HG03139 (cell line): ENCODE measurements at regions not wholly inside any gene's neighbourhood (a gene's known extent, or its start where the extent isn't known, plus 50 kb on each side); places are given as distances from the start of the nearest gene placed in this dataset.
A peak's percentile ranks its signal among the peaks of the same experiment; 100 is the strongest.
"Not testable (repeated sequence)": the region's sequence is repeated elsewhere in the genome, so short reads cannot be mapped to it uniquely, and the experiment has no call there.

ENCODE experiments used
- ATAC-seq: cut with Tn5 transposase; IDR thresholded peaks from one replicate; pipeline ENCODE4 v1.9.1; 2021; ENCODE audit not compliant: unreplicated experiment

DNA sequence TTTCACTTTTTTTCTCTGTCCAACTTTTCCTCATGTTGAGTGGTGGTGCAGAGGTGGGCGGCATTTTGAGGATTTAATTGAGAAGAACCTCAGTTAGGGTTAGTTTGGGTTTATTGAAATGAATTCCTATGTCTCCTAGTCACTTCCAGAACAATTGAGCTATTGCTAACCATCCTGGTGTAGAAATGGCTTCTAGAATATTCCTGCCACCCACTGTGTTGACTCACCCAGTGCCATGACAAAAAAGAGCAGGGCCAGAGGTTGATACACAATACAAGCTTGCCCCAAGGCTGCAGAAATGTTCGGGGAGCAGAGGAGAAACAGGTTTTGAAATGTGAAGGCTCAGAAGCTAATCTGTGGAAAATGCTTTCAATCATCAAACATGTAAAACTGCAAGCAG is 167.1 kb upstream of the TRIB2 start:
- ATAC-seq, result no peak

DNA sequence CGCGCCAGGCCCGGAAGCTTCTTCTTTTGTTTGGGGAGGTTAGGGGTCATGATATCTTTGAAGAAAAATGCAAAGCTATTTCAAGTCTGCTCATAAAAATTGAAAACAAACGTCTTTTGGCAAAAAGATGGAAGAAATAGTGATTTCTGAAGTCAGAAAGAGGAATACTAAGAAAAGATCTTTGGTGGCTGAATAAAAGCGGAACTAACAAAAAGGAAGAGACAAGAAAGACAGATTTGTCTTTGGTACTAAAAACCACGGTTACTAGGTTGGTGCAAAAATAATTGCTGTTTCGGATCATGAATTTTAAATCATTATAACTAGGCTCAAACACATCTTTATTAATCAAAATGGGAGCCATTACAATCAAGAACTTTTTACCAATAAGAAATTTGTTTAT is 164.6 kb upstream of the TRIB2 start:
- ATAC-seq, result no peak

DNA sequence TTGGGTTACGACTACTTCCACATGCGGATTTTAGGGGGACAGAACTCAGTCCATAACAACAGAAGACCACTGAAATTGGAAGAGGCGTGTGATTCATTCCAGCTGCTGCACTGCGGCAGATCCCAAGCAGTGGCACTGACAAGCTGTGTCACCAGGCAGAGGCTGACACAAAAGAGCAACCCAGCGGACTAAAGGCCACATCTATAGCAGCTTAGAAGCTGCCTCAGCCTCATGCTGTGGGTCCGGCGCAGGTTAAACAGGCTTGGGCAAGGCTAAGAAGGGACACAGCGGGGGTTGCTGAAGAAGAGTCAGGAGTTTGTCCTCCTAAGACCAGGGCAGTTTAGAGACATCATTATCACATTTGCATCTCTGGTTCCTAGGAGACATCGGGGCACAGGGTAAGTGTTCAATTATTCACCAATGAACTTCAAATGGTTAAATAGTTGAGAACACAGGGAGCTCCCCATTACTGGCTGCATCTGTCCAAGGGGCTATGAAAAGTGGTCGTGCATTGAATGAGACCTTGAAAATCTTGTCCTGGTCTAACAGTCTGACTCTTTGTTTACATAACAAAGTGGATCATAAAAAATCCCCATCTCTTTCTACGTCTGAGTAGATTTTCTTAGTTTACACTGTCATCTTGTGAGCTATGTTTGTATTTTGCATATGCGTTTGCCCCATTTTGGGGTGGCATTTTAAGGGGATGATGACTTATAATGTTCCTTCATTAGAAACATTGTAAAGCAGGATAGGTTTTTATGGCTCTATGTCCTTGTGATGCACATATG is 162.3 kb upstream of the TRIB2 start:
- ATAC-seq, result no peak

DNA sequence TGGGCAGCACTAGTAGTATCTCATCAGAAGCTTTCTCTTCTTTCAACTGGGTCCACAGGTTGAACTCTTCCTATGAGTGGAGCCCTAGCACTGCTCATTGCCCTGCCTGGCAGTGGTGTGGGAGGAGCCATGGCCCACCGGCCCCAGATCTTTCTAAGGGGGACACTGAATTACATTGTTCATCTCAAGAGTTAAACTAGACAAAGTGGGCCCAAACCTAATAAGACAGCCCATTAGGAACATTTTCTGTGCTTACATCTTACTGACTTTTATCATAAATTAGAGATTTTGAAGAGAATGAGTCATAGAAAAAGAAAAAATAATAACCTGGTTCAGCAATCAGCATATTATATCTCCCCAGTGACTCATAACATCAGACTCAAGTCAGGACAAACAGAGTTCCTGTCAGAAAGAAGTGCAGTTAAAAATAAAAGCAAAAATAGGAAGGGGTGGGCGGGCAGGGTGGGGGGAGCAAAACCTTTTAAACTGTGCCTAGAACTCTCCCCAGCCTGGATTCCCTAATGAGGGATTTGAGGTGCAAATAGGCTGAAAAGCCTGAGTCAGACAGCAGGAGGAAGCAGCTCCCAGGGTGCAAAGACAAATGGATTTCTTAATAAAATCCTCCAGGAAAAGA is 161.6 kb upstream of the TRIB2 start:
- ATAC-seq, result no peak

DNA sequence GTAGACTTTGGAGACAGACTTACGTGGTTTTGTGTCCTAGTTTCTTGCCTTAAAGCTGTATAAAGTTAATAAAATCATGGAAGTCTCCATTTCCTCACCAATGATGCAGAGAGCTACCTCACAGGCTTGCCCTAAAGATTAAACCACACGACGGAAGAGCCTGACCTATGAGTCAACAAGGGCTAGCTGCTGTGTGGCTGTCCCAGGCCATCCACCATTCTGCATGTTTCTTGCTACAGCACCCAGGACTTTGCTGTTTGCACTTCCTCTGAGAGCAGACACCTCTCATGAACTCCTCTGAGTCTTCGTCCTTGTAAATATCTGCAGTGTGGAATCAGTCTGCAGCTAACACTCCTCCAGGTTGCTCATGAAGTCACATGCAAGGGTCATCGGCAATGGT is 160.0 kb upstream of the TRIB2 start:
- no peak for ATAC-seq

DNA sequence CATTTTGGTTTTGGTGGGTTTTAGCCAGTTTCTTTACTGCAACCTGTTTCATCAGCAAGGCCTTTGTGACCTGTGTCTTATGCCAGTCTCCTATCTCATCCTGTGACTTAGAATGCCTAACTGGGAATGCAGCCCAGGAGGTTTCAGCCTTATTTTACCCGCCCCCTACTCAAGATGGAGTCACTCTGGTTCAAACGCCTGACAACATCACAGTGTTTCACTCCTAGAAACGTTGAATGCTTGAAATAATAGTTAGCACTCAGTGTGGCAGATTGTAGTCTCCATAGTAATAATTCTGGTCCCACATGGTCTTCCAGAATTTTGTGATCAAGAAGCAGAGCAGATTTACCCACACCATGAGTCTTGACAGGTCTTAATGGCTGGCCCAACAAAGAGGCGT is 159.0 kb upstream of the TRIB2 start:
- ATAC-seq, result no peak

DNA sequence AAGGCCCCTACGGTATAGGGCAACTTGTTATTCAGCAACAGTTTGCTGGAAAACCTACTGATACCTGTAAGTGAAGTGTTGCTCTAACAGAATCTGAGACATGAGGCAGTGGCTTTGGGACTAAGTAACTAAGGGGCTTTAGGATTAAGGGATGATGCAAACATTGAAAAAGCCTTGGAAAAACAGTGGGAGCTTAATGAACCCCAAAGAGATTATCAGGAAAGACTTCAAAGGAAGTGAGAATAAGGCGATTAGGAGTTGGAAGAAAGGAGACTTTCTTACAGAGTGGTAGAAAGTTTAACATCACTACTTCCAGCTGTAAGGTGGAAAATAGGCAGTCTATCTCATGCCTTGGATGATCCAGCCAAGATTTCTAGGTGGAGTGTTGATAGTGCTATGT is 158.2 kb upstream of the TRIB2 start:
- no peak for ATAC-seq

DNA sequence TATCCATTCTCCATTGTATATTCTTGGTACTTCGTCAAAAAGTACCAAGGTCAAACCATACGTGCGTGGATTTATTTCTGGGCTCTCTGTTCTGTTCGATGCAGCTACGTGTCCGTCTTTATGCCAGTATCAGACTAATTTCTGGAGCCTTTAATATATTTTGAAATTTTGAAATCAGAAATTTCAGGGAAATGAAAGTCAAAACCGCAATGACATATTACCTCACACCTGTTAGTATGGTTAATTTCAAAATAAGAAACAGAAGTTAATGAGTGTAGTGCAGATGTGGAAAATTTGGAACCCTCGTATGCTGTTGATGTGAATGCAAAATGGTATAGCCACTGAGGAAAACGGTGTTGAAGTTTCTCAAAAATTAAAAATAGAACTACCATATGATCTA is 156.1 kb upstream of the TRIB2 start:
- no peak for ATAC-seq

DNA sequence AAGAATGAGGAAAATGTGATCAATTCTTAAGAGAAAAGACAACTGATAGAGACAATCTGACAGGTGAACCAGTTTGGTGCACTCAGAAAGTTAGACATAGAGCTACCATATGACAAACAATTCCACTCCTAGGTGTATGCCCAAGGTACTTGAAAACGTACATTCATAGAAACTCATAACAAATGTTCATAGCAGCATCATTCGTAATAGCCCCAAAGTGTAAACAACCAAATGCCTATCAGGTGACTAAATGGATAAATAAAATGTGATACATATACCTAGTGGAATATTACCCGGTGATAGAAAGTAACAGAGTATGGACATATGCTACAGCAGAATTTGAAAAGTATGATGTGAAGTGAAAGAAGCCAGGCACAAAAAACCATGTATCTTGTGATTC is 149.3 kb upstream of the TRIB2 start:
- ATAC-seq, result no peak

DNA sequence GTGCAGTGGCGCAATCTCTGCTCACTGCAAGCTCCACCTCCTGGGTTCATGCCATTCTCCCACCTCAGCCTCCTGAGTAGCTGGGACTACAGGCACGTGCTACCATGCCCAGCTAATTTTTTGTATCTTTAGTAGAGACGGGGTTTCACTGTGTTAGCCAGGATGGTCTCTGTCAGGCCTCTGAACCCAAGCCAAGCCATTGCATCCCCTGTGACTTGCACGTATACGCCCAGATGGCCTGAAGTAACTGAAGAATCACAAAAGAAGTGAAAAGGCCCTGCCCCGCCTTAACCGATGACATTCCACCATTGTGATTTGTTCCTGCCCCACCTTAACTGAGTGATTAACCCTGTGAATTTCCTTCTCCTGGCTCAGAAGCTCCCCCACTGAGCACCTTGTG is 147.2 kb upstream of the TRIB2 start:
- ATAC-seq, result not testable (repeated sequence)

DNA sequence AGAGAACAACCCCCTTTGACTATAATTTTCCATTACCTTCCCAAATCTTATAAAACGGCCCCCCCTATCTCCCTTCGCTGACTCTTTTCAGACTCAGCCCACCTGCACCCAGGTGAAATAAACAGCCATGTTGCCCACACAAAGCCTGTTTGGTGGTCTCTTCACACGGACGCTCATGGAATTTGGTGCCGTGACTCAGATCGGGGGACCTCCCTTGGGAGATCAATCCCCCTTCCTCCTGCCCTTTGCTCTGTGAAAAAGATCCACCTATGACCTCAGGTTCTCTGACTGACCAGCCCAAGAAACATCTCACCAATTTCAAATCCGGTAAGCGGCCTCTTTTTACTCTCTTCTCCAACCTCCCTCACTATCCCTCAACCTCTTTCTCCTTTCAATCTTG is 146.8 kb upstream of the TRIB2 start:
- not testable (repeated sequence) for ATAC-seq

DNA sequence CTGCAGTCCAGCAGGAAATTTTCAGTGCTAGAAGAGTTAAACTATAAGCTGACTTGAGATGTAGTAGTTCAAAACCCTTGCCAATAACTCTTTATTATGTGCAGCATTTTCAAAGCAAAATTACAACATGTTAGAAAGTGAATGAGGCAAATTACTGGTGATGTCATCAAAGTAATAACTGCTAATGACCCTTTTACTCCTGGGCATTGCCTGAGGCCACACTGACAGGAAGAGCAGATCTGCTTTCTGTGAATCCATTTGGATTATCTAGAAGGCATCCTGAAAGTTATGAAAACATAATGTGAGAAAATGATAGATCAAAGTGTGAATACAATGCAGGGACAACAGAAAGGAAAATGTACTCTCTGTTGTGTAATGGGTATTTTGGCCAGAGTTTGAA is 139.6 kb upstream of the TRIB2 start:
- ATAC-seq, result no peak

DNA sequence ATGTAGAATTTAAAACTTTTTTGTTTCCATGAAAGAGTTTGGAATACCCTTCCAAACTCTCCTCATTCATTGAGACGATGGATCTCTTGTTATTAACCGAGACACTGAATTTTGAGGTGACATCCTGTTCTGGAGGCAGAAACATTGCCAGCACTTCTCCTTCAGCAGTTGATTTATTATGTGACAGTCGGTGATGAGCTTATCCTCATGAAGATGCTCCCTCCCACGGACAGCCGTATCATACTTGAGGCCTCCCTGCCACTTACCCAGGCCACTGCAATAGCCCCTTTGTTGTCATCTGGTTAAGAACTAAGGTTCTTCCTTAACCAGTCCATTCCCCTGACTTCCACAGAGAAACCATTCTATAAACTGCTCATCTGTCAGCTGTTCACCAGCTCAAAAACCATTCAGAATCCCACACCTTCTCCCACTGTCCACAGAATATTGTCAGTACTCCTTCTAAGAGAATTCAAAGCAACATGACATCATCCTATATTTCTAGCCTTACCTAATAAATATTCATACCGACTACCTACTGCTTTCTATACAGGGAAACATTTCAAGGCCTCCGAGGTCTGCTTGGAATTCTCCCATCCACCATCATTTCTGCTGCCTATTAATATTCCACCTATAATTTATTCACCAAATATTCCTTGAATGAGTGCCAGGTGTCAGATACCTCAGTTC is 139.0 kb upstream of the TRIB2 start:
- ATAC-seq, result no peak

DNA sequence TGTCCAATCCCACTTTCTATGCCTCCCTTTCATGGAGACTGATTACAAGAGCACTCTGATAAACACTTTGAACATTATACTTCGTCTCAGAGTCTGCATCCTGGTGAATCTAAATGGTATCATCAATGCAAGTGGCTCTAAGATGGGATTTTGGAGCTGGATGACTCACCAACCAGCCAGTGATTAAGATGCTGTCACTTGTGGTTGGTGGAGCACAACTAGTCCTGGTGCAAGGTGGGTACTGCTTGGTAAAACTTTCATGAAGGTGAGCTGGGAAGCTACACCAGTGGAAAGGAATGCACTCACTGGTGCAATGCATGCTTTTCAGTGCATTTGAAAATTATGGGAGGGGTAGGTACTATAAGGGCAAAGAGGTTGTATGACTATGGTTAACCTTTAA is 137.7 kb upstream of the TRIB2 start:
- ATAC-seq, result no peak

DNA sequence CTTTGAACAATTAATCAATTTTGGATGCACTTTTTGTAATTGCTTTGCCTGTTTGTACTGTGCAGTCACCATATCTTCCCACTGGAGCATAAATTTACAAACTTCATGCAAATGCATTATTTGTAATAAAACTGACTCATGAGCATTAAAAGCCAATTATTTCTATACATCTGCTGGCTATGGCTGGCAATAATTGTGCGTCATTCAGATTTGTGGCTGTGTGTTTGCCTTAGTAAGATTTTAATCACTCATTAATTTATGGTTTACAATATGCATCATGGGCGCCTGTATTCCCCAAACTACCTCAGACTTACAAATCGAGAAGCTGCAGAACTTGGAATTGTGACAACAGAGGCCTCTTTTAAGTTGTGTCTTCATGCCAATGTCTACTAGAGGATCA is 132.4 kb upstream of the TRIB2 start:
- ATAC-seq, result no peak

DNA sequence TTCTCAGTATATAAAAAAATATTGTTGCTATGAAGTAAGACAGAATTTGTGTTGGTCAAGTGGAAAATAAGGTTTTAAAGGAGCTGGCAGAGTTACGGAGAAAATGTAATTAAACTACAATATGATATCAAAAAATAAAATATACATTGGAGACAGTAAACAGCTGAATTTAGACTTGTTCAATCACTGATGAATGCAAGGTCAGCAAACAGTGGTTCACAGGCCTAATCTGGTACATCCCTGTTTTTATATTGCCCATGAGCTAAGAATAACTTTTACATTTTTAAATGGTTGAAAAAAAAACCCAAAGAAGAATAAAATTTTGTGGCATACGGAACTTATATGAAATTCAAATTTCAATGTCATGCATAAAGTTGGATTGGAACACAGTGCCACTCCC is 131.0 kb upstream of the TRIB2 start:
- ATAC-seq, result no peak

DNA sequence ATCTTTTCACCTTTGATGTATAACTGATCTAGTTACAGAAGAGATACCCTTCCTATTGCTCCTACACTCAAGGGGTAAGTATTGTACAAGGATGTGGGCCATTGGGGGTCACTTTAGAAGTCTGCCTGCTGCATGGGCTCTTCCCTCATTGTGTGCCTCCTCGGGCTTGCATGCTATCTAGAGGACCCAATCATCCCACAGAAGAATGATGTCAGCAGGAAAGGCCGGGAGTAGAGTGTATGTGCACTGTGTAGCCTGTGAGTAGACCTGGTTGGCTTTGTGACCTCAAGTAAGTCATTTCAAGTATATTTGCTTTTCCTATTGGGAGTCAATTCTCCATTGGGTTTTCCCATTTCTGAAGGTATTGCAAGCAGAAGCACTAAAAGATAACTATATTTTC is 129.5 kb upstream of the TRIB2 start:
- no peak for ATAC-seq

DNA sequence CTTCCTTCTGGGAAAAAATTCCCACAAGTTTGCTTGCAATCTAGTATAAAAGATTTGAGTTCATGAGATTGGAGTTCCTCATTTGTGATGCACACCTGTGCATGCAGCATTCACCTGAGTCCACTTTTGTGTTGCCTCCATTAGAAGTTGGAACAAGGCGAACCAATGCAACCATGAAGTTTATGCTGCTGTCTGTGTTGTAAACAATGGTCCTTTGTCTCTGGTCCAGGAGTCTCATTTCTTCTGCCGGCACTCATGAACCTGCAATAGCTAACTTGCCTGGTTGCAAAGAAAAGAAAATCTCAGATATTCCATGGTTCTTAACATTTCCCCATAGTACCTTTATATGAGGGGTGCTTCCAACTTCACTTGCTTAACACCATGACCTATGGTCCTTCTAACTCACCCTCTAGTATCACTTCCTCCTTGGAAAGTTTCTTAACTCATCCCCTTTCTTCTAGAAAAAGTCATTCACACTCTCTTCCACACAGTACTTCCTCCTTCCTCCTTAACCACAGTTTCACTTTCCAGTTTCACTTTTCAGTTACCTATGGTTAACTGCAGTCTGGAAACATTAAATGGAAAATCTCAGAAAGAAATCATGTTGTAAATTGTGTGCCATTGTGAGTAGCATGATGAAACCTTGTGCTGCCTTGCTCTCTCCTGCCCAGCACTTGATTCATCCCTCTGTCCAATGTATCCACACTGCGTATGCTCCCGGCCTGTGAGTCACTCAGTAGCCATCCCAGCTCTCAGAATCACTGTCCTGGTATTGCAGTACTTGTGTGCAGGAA is 128.8 kb upstream of the TRIB2 start:
- ATAC-seq, result peak; percentile 74

DNA sequence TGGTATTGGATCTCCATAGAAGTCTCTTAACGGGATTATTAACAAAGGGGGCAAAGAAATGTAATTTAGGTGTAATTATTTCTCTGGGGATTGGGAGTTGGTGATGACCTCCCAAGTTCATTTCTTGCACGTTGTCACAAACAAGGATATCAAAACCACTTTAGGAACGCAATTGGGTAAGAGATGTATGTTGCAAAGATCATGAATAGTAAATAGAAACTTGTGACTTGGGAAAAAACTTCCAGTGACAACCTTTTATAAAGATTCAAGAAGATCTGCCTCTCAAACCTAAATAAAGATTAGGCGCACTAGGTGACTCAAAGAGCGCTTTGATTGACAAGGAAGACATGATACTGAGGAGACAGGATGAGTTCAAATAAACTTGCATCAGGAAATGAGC is 127.8 kb upstream of the TRIB2 start:
- ATAC-seq, result no peak

DNA sequence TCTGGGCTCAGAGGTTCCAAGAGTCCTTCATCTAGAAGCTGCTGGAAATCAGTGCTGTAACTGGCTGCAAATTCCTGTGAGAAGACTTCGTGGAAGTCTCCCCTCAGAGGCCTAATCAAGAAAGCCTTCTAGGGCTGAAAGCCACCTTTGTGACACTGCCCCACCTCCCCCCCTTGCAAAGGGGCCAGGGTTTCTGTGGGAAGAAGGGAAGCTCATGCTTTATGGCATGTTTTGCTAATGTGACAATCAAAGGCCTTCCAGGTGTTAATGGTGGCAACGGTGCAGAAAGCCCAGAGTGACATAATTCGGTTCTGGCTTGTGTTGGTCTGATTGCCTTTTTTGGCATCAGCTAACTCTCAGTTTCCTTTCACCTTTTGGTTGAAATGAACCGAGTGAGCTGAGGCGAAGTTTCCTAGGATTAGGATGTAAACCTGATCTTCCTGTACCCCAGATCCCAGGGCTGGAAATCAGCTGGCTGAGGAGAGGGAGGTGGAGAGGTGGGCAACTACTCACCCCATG is 126.9 kb upstream of the TRIB2 start:
- ATAC-seq, result no peak

DNA sequence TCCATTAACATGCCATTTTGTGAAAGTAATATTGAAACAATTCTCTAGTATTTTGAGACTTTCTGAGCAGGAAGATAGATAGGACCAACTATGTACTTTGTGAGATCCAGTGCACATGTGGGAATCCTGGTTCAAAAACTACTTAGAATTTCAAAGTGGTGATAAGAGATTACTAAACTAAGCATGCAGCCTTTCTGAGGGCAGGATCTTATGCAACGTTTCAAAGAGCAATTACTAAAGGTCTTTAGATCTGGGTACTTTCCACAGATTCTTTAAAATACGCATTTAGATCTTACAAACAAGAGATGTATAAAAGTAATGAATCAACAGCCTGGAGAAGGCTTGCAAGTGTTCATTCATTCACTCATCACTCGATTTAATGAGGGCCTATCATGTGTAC is 124.4 kb upstream of the TRIB2 start:
- ATAC-seq, result no peak
